OCI-LY3 (cell line): ENCODE measurements at regions not wholly inside any gene's neighbourhood (a gene's known extent, or its start where the extent isn't known, plus 50 kb on each side); places are given as distances from the start of the nearest gene placed in this dataset.

Experiments used
- H2AFZ ChIP-seq: fragments of 200-600, 300-600 bp; shearing (Covaris generic); 2 replicates; pipeline ENCODE4 v1.6.0; 2014; ENCODE audit warnings: antibody characterized with exemption, low read depth, low read length
- H3K27ac ChIP-seq: fragments of 200-600, 300-600 bp; sonication (generic); 2 replicates; pipeline ENCODE4 v1.5.1; 2014; ENCODE audit warnings: mild to moderate bottlenecking, low read length, moderate library complexity, mixed read lengths
- H3K27me3 ChIP-seq: fragments of 200-600, 300-600 bp; sonication (generic); 2 replicates; pipeline ENCODE4 v1.6.1; 2014; ENCODE audit warnings: low read depth, low read length, mixed read lengths
- H3K36me3 ChIP-seq: fragments of 200-600, 300-600 bp; sonication (generic); replicated peaks from 2 replicates; pipeline ENCODE3; 2014; ENCODE audit warnings: low read depth, low read length, mixed read lengths
- H3K4me1 ChIP-seq: fragments of 300-600, 200-600 bp; sonication (generic); 2 replicates; pipeline ENCODE4 v1.6.1; 2014; ENCODE audit warnings: low read length, mixed read lengths
- H3K4me2 ChIP-seq: fragments of 200-600, 300-600 bp; sonication (generic); 2 replicates; pipeline ENCODE4 v1.6.1; 2014; ENCODE audit warnings: low read length, mixed read lengths
- H3K4me3 ChIP-seq: fragments of 300-600, 200-600 bp; sonication (generic); 2 replicates; pipeline ENCODE4 v1.5.1; 2014; ENCODE audit warnings: antibody characterized with exemption, mild to moderate bottlenecking, low read length, moderate library complexity
- H3K79me2 ChIP-seq: fragments of 300-600, 200-600 bp; shearing (Covaris generic); 2 replicates; pipeline ENCODE4 v1.6.1; 2014; ENCODE audit warnings: mild to moderate bottlenecking, low read length, mixed read lengths
- H3K9ac ChIP-seq: fragments of 300-600, 200-600 bp; shearing (Covaris generic); 2 replicates; pipeline ENCODE4 v1.6.0; 2014; ENCODE audit warnings: mild to moderate bottlenecking, low read length, moderate library complexity
- H3K9me3 ChIP-seq: fragments of 200-600, 300-600 bp; shearing (Covaris generic); 2 replicates; pipeline ENCODE4 v1.6.1; 2014; ENCODE audit warnings: low read length, mixed read lengths; ENCODE audit not compliant: insufficient read depth
- H4K20me1 ChIP-seq: fragments of 200-600, 300-600 bp; sonication (generic); 2 replicates; pipeline ENCODE4 v1.6.1; 2016; ENCODE audit warnings: low read length, mixed read lengths; ENCODE audit not compliant: insufficient read depth
- CTCF ChIP-seq: fragments of 200-600, 300-600 bp; sonication (generic); IDR thresholded peaks from 2 replicates; pipeline ENCODE4 v1.5.1; 2014; ENCODE audit warnings: antibody characterized with exemption, low read length, low read depth
- EZH2phosphoT487 ChIP-seq: fragments of 200-600 bp; shearing (Covaris generic); IDR thresholded peaks from 2 replicates; pipeline ENCODE4 v1.6.1; 2018; ENCODE audit warnings: antibody characterized with exemption, mixed run types, low read depth

- Histone ChIP-seq H3K9me3 (no peaks in the 10 kb centered on the region), H3K36me3 (no peaks in the 10 kb centered on the region), H3K79me2 (no peaks in the 10 kb centered on the region), H3K27me3 (no peaks in the 10 kb centered on the region), H2AFZ (no peak overlapping the region), H3K4me1 (peaks cover 26% of the 10 kb centered on the region), H3K27ac (no peak overlapping the region), H3K9ac (no peak overlapping the region), H3K4me3 (no peak overlapping the region), H4K20me1 (no peaks in the 10 kb centered on the region), H3K4me2 (no peak overlapping the region)
- TF ChIP-seq CTCF (no peak), EZH2phosphoT487 (no peak)
Measured at GRCh38 chr2:220509966-220510365, 882.5 kb downstream of the SLC4A3 start.

- Histone ChIP-seq H2AFZ (no peak overlapping the region), H3K9ac (no peak overlapping the region), H3K4me2 (no peak overlapping the region), H3K79me2 (no peaks in the 10 kb centered on the region), H4K20me1 (no peaks in the 10 kb centered on the region), H3K36me3 (no peaks in the 10 kb centered on the region), H3K27me3 (no peaks in the 10 kb centered on the region), H3K27ac (no peak overlapping the region), H3K4me3 (no peak overlapping the region), H3K9me3 (no peaks in the 10 kb centered on the region), H3K4me1 (peaks cover 26% of the 10 kb centered on the region)
- TF ChIP-seq CTCF (no peak), EZH2phosphoT487 (no peak)
Measured at GRCh38 chr2:220510668-220511067, 883.2 kb downstream of the SLC4A3 start.

GRCh38 chr2:220512419-220512818 is 885.0 kb downstream of the SLC4A3 start:
- no peaks in the 10 kb centered on the region for H3K36me3 ChIP-seq
- no peaks in the 10 kb centered on the region for H3K27me3 ChIP-seq
- TF ChIP-seq EZH2phosphoT487 (no peak), CTCF (no peak)
- H3K4me3 ChIP-seq: no peak overlapping the region
- H3K4me1 ChIP-seq: peaks cover 26% of the 10 kb centered on the region
- no peaks in the 10 kb centered on the region for H3K9me3 ChIP-seq
- H2AFZ ChIP-seq: no peak overlapping the region
- H3K79me2 ChIP-seq: no peaks in the 10 kb centered on the region
- H3K4me2 ChIP-seq: no peak overlapping the region
- H3K9ac ChIP-seq: no peak overlapping the region
- H4K20me1 ChIP-seq: no peaks in the 10 kb centered on the region
- H3K27ac ChIP-seq: no peak overlapping the region

- Histone ChIP-seq H3K4me3 (peak overlapping the region; percentile 11), H3K79me2 (no peaks in the 10 kb centered on the region), H3K9me3 (no peaks in the 10 kb centered on the region), H3K36me3 (no peaks in the 10 kb centered on the region), H3K27ac (peak overlapping the region; percentile 78), H4K20me1 (no peaks in the 10 kb centered on the region), H3K27me3 (no peaks in the 10 kb centered on the region), H3K4me2 (peak overlapping the region; percentile 60), H3K4me1 (peaks cover 26% of the 10 kb centered on the region), H3K9ac (peak overlapping the region; percentile 37), H2AFZ (peak overlapping the region; percentile 39; the same call in 1 of the 2 replicates)
- TF ChIP-seq CTCF (no peak), EZH2phosphoT487 (no peak)
Measured at GRCh38 chr2:220513573-220514288, 886.3 kb downstream of the SLC4A3 start.
